ENCODE measurements at regions not wholly inside any gene's neighbourhood (a gene's known extent, or its start where the extent isn't known, plus 50 kb on each side); places are given as distances from the start of the nearest gene placed in this dataset.

DNA sequence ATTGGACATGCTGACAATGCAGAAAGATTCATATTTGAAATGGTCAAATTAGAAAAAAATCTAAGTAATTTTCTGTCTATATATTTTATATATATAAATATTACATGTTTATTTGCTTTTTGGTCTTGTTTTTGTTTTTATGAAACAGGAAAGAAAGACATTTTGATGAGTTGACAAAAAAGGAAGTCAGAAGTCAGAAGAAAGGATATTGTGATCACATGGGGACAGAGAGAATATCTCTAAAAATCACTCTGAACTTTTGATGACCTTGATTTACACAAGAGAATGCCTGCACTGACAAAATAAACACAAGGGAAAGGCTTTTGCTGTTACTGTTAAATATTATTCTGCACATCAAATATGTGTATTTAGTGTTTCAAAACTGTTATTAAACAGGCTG is 811.2 kb downstream of the SI start:
- POLR2A ChIA-PET (ENCODE audit: low non-redundant PET), result no interaction called here
- TF ChIP-seq, protein P1, sequence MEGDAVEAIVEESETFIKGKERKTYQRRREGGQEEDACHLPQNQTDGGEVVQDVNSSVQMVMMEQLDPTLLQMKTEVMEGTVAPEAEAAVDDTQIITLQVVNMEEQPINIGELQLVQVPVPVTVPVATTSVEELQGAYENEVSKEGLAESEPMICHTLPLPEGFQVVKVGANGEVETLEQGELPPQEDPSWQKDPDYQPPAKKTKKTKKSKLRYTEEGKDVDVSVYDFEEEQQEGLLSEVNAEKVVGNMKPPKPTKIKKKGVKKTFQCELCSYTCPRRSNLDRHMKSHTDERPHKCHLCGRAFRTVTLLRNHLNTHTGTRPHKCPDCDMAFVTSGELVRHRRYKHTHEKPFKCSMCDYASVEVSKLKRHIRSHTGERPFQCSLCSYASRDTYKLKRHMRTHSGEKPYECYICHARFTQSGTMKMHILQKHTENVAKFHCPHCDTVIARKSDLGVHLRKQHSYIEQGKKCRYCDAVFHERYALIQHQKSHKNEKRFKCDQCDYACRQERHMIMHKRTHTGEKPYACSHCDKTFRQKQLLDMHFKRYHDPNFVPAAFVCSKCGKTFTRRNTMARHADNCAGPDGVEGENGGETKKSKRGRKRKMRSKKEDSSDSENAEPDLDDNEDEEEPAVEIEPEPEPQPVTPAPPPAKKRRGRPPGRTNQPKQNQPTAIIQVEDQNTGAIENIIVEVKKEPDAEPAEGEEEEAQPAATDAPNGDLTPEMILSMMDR (conservative IDR thresholded peaks at IDR 0.05; ENCODE audit: low read depth, low read length), result no peak
- TF ChIP-seq EZH2 (IDR thresholded peaks at IDR 0.05; ENCODE audit: borderline replicate concordance, low read depth, low read length, poor library complexity, severe bottlenecking), result no peak

GRCh38 chr3:164250923-164251322 is 827.4 kb downstream of the SI start:
- ChIA-PET CTCF (no interaction called here), POLR2A (ENCODE audit: low non-redundant PET) (no interaction called here)
- Histone ChIP-seq H3K27me3 (replicated peaks; ENCODE audit: insufficient read depth, low read depth, low read length, poor library complexity) (no peaks in the 10 kb centered on the region), H3K36me3 (ENCODE audit: insufficient read depth, low read length, poor library complexity, severe bottlenecking) (no peaks in the 10 kb centered on the region), H3K4me3 (ENCODE audit: low read depth, low read length, poor library complexity, severe bottlenecking) (no peak overlapping the region), H3K27ac (ENCODE audit: low read depth, low read length, poor library complexity, severe bottlenecking) (no peak overlapping the region), H3K9me3 (ENCODE audit: low read depth, low read length, poor library complexity, severe bottlenecking) (no peaks in the 10 kb centered on the region), H3K4me1 (ENCODE audit: insufficient read depth, low read length, poor library complexity, severe bottlenecking) (no peaks in the 10 kb centered on the region)
- intact Hi-C loops (cut with micrococcal nuclease; ENCODE audit: unreplicated experiment), result no loop called here
- DNase-seq (ENCODE audit: low spot score), result no peak
- no TSS peak for BruUV-seq (replicated peaks)
- TF ChIP-seq, protein P1 (conservative IDR thresholded peaks at IDR 0.05; ENCODE audit: low read depth, low read length), result no peak
- no peak for TF ChIP-seq EZH2 (IDR thresholded peaks at IDR 0.05; ENCODE audit: borderline replicate concordance, low read depth, low read length, poor library complexity, severe bottlenecking)

More for the DNA sequence above, 811.2 kb downstream of the SI start:
- CTCF ChIA-PET, result no interaction called here
- no peaks in the 10 kb centered on the region for H3K9me3 ChIP-seq (ENCODE audit: low read depth, low read length, poor library complexity, severe bottlenecking)
- intact Hi-C loops (cut with micrococcal nuclease; ENCODE audit: unreplicated experiment), result no loop called here
- H3K4me3 ChIP-seq (ENCODE audit: low read depth, low read length, poor library complexity, severe bottlenecking), result no peak overlapping the region
- H3K4me1 ChIP-seq (ENCODE audit: insufficient read depth, low read length, poor library complexity, severe bottlenecking), result no peaks in the 10 kb centered on the region
- no peak for DNase-seq (ENCODE audit: low spot score)
- no TSS peak for BruUV-seq (replicated peaks)
- H3K27ac ChIP-seq (ENCODE audit: low read depth, low read length, poor library complexity, severe bottlenecking), result no peak overlapping the region
- H3K36me3 ChIP-seq (ENCODE audit: insufficient read depth, low read length, poor library complexity, severe bottlenecking), result no peaks in the 10 kb centered on the region
- no peaks in the 10 kb centered on the region for H3K27me3 ChIP-seq (replicated peaks; ENCODE audit: insufficient read depth, low read depth, low read length, poor library complexity)

- DNase-seq (ENCODE audit: low spot score), result no peak
- Histone ChIP-seq H3K9me3 (ENCODE audit: low read depth, low read length, poor library complexity, severe bottlenecking) (no peaks in the 10 kb centered on the region), H3K27ac (ENCODE audit: low read depth, low read length, poor library complexity, severe bottlenecking) (no peak overlapping the region), H3K27me3 (replicated peaks; ENCODE audit: insufficient read depth, low read depth, low read length, poor library complexity) (no peaks in the 10 kb centered on the region), H3K36me3 (ENCODE audit: insufficient read depth, low read length, poor library complexity, severe bottlenecking) (no peaks in the 10 kb centered on the region), H3K4me3 (ENCODE audit: low read depth, low read length, poor library complexity, severe bottlenecking) (no peak overlapping the region), H3K4me1 (ENCODE audit: insufficient read depth, low read length, poor library complexity, severe bottlenecking) (no peaks in the 10 kb centered on the region)
- ChIA-PET POLR2A (ENCODE audit: low non-redundant PET) (no interaction called here), CTCF (no interaction called here)
- TF ChIP-seq, protein P1 (conservative IDR thresholded peaks at IDR 0.05; ENCODE audit: low read depth, low read length), result no peak
- TF ChIP-seq EZH2 (IDR thresholded peaks at IDR 0.05; ENCODE audit: borderline replicate concordance, low read depth, low read length, poor library complexity, severe bottlenecking), result no peak
- no TSS peak for BruUV-seq (replicated peaks)
- intact Hi-C loops (cut with micrococcal nuclease; ENCODE audit: unreplicated experiment), result no loop called here
Measured at GRCh38 chr3:164236851-164237250, 841.4 kb downstream of the SI start.

Measured in A673 (cell line).